ENCODE measurements at regions not wholly inside any gene's neighbourhood (a gene's known extent, or its start where the extent isn't known, plus 50 kb on each side); places are given as distances from the start of the nearest gene placed in this dataset.
"Not testable (repeated sequence)": the region's sequence is repeated elsewhere in the genome, so short reads cannot be mapped to it uniquely, and the experiment has no call there.

GRCh38 chr12:33587784-33588712 is 148.4 kb upstream of the SYT10 start:
- intact Hi-C loops (cut with DNase I), result no loop called here
- ATAC-seq (peak; percentile 62), DNase-seq (ENCODE audit: missing footprints) (no peak)

- no peak for DNase-seq (ENCODE audit: missing footprints)
- intact Hi-C loops (cut with DNase I), result no loop called here
- ATAC-seq, result peak; percentile 57
Observed at GRCh38 chr12:33588725-33589405, 149.2 kb upstream of the SYT10 start.

- intact Hi-C loops (cut with DNase I), result no loop called here
- DNase-seq (ENCODE audit: missing footprints) (no peak), ATAC-seq (no peak)
Observed at GRCh38 chr12:33589576-33590114, 150.0 kb upstream of the SYT10 start.

GRCh38 chr12:33593753-33594152 is 154.1 kb upstream of the SYT10 start:
- no peak for DNase-seq (ENCODE audit: missing footprints)
- no peak for ATAC-seq
- intact Hi-C loops (cut with DNase I), result no loop called here

GRCh38 chr12:33596061-33596460 is 156.4 kb upstream of the SYT10 start:
- DNase-seq (ENCODE audit: missing footprints) (no peak), ATAC-seq (no peak)
- intact Hi-C loops (cut with DNase I), result no loop called here

- ATAC-seq (no peak), DNase-seq (ENCODE audit: missing footprints) (no peak)
- intact Hi-C loops (cut with DNase I), result no loop called here
Observed at GRCh38 chr12:33596814-33597213, 157.2 kb upstream of the SYT10 start.

- intact Hi-C loops (cut with DNase I), result no loop called here
- ATAC-seq (no peak), DNase-seq (ENCODE audit: missing footprints) (no peak)
Observed at GRCh38 chr12:33602515-33602914, 162.9 kb upstream of the SYT10 start.

- intact Hi-C loops (cut with DNase I), result no loop called here
- DNase-seq (ENCODE audit: missing footprints) (no peak), ATAC-seq (no peak)
Observed at GRCh38 chr12:33605757-33606156, 166.1 kb upstream of the SYT10 start.

GRCh38 chr12:33609910-33610309 is 170.3 kb upstream of the SYT10 start:
- intact Hi-C loops (cut with DNase I), result no loop called here
- DNase-seq (ENCODE audit: missing footprints), result no peak
- no peak for ATAC-seq

- no peak for DNase-seq (ENCODE audit: missing footprints)
- no peak for ATAC-seq
- intact Hi-C loops (cut with DNase I), result no loop called here
Observed at GRCh38 chr12:33614630-33615029, 175.0 kb upstream of the SYT10 start.

- intact Hi-C loops (cut with DNase I), result no loop called here
- ATAC-seq, result no peak
- DNase-seq (ENCODE audit: missing footprints), result no peak
Observed at GRCh38 chr12:33617218-33617617, 177.6 kb upstream of the SYT10 start.

GRCh38 chr12:33628087-33628486 is 188.5 kb upstream of the SYT10 start:
- ATAC-seq (no peak), DNase-seq (ENCODE audit: missing footprints) (no peak)
- intact Hi-C loops (cut with DNase I), result no loop called here

- DNase-seq (ENCODE audit: missing footprints) (no peak), ATAC-seq (no peak)
- intact Hi-C loops (cut with DNase I), result no loop called here
Observed at GRCh38 chr12:33634544-33634943, 194.9 kb upstream of the SYT10 start.

GRCh38 chr12:33636930-33637329 is 197.3 kb upstream of the SYT10 start:
- DNase-seq (ENCODE audit: missing footprints); ATAC-seq; intact Hi-C loops (cut with DNase I): not testable (repeated sequence)

GRCh38 chr12:33639975-33640374 is 200.4 kb upstream of the SYT10 start:
- ATAC-seq, result no peak
- intact Hi-C loops (cut with DNase I), result no loop called here
- DNase-seq (ENCODE audit: missing footprints), result no peak

GRCh38 chr12:33649992-33650391 is 210.4 kb upstream of the SYT10 start:
- DNase-seq (ENCODE audit: missing footprints) (no peak), ATAC-seq (no peak)
- intact Hi-C loops (cut with DNase I), result no loop called here

GRCh38 chr12:33650832-33651231 is 211.2 kb upstream of the SYT10 start:
- ATAC-seq (no peak), DNase-seq (ENCODE audit: missing footprints) (no peak)
- intact Hi-C loops (cut with DNase I), result no loop called here

- DNase-seq (ENCODE audit: missing footprints), result no peak
- ATAC-seq, result no peak
- intact Hi-C loops (cut with DNase I), result no loop called here
Observed at GRCh38 chr12:33653362-33653761, 213.7 kb upstream of the SYT10 start.

GRCh38 chr12:33654313-33654712 is 214.7 kb upstream of the SYT10 start:
- no peak for ATAC-seq
- intact Hi-C loops (cut with DNase I), result no loop called here

More at GRCh38 chr12:33654313-33654712, 214.7 kb upstream of the SYT10 start:
- DNase-seq (ENCODE audit: missing footprints), result no peak

All from Right ventricle myocardium inferior (tissue), 1 donor.